ENCODE measurements at regions not wholly inside any gene's neighbourhood (a gene's known extent, or its start where the extent isn't known, plus 50 kb on each side); places are given as distances from the start of the nearest gene placed in this dataset.

DNA sequence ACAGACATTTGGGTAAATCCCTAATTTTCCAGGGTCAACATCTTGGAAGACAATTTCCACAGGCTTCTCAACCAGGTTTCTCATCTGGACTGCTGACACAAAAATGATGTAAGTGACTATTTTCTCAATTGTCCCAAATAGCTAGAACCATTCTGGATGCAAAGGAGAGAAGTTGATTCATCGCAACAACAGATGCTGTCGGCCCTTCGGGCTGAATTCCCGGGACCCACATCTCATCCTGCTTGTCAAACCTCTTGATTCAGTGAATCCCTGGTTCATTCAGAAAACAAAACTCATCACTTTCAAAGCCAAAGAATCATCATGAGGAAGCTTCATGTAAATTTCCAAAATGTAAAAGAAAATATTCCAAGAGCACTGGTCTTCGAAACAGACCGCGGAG lies 251.8 kb downstream of the NPHP4 start:
- Mint-ChIP-seq H3K4me3 (no peak overlapping the region), H3K27ac (no peak overlapping the region), H3K36me3 (ENCODE audit: low read depth) (peaks cover 5% of the 10 kb centered on the region; the same call in 2 of the 3 replicates), H3K4me1 (peaks cover 5% of the 10 kb centered on the region; the same call in 2 of the 3 replicates), H3K27me3 (ENCODE audit: insufficient read depth, low read depth, poor library complexity) (peaks cover 9% of the 10 kb centered on the region), H3K9me3 (peaks cover 9% of the 10 kb centered on the region)
- no peak for DNase-seq (ENCODE audit: low spot score)
- Histone ChIP-seq H3K4me1 (ENCODE audit: insufficient read depth) (no peaks in the 10 kb centered on the region), H3K79me2 (replicated peaks; ENCODE audit: insufficient read depth) (no peaks in the 10 kb centered on the region), H4K20me1 (replicated peaks; ENCODE audit: insufficient read depth) (no peaks in the 10 kb centered on the region), H3F3A (replicated peaks; ENCODE audit: low read depth) (no peaks in the 10 kb centered on the region), H2AFZ (no peak overlapping the region), H3K36me3 (ENCODE audit: insufficient read depth) (0 out of 2 replicates have a peak, but pooled peaks cover 4% of the 10 kb centered on the region), H3K4me3 (no peak overlapping the region), H3K9me2 (ENCODE audit: insufficient read depth) (no peaks in the 10 kb centered on the region), H3K4me2 (no peak overlapping the region), H3K27me3 (ENCODE audit: insufficient read depth) (no peaks in the 10 kb centered on the region), H3K27ac (ENCODE audit: low read depth) (no peak overlapping the region)
- no peak for ATAC-seq
- TF ChIP-seq, protein P1, sequence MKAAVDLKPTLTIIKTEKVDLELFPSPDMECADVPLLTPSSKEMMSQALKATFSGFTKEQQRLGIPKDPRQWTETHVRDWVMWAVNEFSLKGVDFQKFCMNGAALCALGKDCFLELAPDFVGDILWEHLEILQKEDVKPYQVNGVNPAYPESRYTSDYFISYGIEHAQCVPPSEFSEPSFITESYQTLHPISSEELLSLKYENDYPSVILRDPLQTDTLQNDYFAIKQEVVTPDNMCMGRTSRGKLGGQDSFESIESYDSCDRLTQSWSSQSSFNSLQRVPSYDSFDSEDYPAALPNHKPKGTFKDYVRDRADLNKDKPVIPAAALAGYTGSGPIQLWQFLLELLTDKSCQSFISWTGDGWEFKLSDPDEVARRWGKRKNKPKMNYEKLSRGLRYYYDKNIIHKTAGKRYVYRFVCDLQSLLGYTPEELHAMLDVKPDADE (IDR thresholded peaks at IDR 0.05) = no peak
- TF ChIP-seq POLR2AphosphoS5 (IDR thresholded peaks at IDR 0.05; ENCODE audit: low read depth) = no peak
- no peak for TF ChIP-seq EZH2 (IDR thresholded peaks at IDR 0.05; ENCODE audit: low read depth, unreplicated experiment)
- no peak for TF ChIP-seq JUNB (IDR thresholded peaks at IDR 0.05; ENCODE audit: unreplicated experiment)
- no peak for TF ChIP-seq CREB1 (CRISPR knock-in tag; IDR thresholded peaks at IDR 0.05; ENCODE audit: low read depth)
- TF ChIP-seq, protein P2, sequence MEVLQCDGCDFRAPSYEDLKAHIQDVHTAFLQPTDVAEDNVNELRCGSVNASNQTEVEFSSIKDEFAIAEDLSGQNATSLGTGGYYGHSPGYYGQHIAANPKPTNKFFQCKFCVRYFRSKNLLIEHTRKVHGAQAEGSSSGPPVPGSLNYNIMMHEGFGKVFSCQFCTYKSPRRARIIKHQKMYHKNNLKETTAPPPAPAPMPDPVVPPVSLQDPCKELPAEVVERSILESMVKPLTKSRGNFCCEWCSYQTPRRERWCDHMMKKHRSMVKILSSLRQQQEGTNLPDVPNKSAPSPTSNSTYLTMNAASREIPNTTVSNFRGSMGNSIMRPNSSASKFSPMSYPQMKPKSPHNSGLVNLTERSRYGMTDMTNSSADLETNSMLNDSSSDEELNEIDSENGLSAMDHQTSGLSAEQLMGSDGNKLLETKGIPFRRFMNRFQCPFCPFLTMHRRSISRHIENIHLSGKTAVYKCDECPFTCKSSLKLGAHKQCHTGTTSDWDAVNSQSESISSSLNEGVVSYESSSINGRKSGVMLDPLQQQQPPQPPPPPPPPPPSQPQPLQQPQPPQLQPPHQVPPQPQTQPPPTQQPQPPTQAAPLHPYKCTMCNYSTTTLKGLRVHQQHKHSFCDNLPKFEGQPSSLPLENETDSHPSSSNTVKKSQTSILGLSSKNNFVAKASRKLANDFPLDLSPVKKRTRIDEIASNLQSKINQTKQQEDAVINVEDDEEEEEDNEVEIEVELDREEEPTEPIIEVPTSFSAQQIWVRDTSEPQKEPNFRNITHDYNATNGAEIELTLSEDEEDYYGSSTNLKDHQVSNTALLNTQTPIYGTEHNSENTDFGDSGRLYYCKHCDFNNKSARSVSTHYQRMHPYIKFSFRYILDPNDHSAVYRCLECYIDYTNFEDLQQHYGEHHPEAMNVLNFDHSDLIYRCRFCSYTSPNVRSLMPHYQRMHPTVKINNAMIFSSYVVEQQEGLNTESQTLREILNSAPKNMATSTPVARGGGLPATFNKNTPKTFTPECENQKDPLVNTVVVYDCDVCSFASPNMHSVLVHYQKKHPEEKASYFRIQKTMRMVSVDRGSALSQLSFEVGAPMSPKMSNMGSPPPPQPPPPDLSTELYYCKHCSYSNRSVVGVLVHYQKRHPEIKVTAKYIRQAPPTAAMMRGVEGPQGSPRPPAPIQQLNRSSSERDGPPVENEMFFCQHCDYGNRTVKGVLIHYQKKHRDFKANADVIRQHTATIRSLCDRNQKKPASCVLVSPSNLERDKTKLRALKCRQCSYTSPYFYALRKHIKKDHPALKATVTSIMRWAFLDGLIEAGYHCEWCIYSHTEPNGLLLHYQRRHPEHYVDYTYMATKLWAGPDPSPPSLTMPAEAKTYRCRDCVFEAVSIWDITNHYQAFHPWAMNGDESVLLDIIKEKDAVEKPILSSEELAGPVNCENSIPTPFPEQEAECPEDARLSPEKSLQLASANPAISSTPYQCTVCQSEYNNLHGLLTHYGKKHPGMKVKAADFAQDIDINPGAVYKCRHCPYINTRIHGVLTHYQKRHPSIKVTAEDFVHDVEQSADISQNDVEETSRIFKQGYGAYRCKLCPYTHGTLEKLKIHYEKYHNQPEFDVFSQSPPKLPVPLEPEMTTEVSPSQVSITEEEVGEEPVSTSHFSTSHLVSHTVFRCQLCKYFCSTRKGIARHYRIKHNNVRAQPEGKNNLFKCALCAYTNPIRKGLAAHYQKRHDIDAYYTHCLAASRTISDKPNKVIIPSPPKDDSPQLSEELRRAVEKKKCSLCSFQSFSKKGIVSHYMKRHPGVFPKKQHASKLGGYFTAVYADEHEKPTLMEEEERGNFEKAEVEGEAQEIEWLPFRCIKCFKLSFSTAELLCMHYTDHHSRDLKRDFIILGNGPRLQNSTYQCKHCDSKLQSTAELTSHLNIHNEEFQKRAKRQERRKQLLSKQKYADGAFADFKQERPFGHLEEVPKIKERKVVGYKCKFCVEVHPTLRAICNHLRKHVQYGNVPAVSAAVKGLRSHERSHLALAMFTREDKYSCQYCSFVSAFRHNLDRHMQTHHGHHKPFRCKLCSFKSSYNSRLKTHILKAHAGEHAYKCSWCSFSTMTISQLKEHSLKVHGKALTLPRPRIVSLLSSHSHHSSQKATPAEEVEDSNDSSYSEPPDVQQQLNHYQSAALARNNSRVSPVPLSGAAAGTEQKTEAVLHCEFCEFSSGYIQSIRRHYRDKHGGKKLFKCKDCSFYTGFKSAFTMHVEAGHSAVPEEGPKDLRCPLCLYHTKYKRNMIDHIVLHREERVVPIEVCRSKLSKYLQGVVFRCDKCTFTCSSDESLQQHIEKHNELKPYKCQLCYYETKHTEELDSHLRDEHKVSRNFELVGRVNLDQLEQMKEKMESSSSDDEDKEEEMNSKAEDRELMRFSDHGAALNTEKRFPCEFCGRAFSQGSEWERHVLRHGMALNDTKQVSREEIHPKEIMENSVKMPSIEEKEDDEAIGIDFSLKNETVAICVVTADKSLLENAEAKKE (CRISPR knock-in tag; IDR thresholded peaks at IDR 0.05) = no peak
- no peak for TF ChIP-seq ZNF114 (CRISPR knock-in tag; IDR thresholded peaks at IDR 0.05)
- TF ChIP-seq EZH2phosphoT487 (IDR thresholded peaks at IDR 0.05; ENCODE audit: unreplicated experiment) = no peak
- no peak for TF ChIP-seq STAT1 (IDR thresholded peaks at IDR 0.05; ENCODE audit: unreplicated experiment)
- TF ChIP-seq, protein P3, sequence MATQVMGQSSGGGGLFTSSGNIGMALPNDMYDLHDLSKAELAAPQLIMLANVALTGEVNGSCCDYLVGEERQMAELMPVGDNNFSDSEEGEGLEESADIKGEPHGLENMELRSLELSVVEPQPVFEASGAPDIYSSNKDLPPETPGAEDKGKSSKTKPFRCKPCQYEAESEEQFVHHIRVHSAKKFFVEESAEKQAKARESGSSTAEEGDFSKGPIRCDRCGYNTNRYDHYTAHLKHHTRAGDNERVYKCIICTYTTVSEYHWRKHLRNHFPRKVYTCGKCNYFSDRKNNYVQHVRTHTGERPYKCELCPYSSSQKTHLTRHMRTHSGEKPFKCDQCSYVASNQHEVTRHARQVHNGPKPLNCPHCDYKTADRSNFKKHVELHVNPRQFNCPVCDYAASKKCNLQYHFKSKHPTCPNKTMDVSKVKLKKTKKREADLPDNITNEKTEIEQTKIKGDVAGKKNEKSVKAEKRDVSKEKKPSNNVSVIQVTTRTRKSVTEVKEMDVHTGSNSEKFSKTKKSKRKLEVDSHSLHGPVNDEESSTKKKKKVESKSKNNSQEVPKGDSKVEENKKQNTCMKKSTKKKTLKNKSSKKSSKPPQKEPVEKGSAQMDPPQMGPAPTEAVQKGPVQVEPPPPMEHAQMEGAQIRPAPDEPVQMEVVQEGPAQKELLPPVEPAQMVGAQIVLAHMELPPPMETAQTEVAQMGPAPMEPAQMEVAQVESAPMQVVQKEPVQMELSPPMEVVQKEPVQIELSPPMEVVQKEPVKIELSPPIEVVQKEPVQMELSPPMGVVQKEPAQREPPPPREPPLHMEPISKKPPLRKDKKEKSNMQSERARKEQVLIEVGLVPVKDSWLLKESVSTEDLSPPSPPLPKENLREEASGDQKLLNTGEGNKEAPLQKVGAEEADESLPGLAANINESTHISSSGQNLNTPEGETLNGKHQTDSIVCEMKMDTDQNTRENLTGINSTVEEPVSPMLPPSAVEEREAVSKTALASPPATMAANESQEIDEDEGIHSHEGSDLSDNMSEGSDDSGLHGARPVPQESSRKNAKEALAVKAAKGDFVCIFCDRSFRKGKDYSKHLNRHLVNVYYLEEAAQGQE (IDR thresholded peaks at IDR 0.05; ENCODE audit: unreplicated experiment) = no peak
- no peak for TF ChIP-seq NANOG (IDR thresholded peaks at IDR 0.05; ENCODE audit: borderline replicate concordance)
- no peak for TF ChIP-seq ZNF331 (CRISPR knock-in tag; IDR thresholded peaks at IDR 0.05; ENCODE audit: low read depth)
- TF ChIP-seq, protein P4, sequence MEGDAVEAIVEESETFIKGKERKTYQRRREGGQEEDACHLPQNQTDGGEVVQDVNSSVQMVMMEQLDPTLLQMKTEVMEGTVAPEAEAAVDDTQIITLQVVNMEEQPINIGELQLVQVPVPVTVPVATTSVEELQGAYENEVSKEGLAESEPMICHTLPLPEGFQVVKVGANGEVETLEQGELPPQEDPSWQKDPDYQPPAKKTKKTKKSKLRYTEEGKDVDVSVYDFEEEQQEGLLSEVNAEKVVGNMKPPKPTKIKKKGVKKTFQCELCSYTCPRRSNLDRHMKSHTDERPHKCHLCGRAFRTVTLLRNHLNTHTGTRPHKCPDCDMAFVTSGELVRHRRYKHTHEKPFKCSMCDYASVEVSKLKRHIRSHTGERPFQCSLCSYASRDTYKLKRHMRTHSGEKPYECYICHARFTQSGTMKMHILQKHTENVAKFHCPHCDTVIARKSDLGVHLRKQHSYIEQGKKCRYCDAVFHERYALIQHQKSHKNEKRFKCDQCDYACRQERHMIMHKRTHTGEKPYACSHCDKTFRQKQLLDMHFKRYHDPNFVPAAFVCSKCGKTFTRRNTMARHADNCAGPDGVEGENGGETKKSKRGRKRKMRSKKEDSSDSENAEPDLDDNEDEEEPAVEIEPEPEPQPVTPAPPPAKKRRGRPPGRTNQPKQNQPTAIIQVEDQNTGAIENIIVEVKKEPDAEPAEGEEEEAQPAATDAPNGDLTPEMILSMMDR (conservative IDR thresholded peaks at IDR 0.05; ENCODE audit: low read depth in 2 of 2) = no peak
